ENCODE measurements at regions not wholly inside any gene's neighbourhood (a gene's known extent, or its start where the extent isn't known, plus 50 kb on each side); places are given as distances from the start of the nearest gene placed in this dataset.

GRCh38 chr3:27615555-27615954, 106.6 kb downstream of the EOMES start (continued):
- no peak for TF ChIP-seq ZBTB33 (IDR thresholded peaks at IDR 0.05; ENCODE audit: extremely low read depth, insufficient replicate concordance, low read length)
- no peak for TF ChIP-seq EGR1 (IDR thresholded peaks at IDR 0.05; ENCODE audit: low read depth)
- TF ChIP-seq CEBPB (IDR thresholded peaks at IDR 0.05; ENCODE audit: low read depth) = no peak

DNA sequence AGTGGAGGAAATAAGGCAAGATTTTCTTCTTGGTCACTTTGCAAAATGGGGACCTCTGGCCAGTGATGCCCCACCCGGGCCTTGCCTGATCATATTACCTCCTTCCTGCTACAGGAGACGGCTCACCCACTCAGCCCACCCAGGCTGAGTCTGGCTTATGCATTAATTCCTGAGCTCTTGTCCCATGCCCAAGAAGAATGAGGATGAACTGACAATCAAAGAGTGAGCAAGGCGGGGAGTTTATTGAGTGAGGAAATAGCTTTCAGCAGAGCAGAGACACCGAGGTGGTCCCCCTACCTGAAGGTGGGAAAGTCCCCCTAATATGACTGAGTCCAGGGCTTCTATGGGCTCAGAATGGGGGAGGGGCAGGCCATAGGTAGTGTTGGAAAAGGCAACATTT, 107.5 kb downstream of the EOMES start:
- Histone ChIP-seq H4K20me1 (ENCODE audit: insufficient read depth) (no peaks in the 10 kb centered on the region), H3K9ac (ENCODE audit: low read length) (no peak overlapping the region), H3K27ac (ENCODE audit: low read depth, low read length) (no peak overlapping the region), H3K4me1 (ENCODE audit: control insufficient read depth in 1 of 2, insufficient read depth in 2 of 2, low read length in 2 of 2) (no peaks in the 10 kb centered on the region), H2AFZ (ENCODE audit: low read depth, low read length, poor library complexity, severe bottlenecking) (no peak overlapping the region), H3K79me2 (ENCODE audit: insufficient read depth, low read length) (no peaks in the 10 kb centered on the region), H3K4me3 (replicated peaks in 1 of 2; ENCODE audit: low read depth in 1 of 2, low read length in 2 of 2) (no peak overlapping the region), H3K4me2 (ENCODE audit: low read length) (no peak overlapping the region), H3K9me3 (ENCODE audit: control insufficient read depth in 1 of 2, insufficient read depth in 1 of 2, low read depth in 1 of 2, low read length in 2 of 2) (peaks cover 9 to 11% of the 10 kb centered on the region in 2 experiments; a peak in 2 of 4 replicates), H3K9me2 (ENCODE audit: insufficient read depth) (no peaks in the 10 kb centered on the region), H3K36me3 (ENCODE audit: control insufficient read depth in 1 of 2, insufficient read depth in 2 of 2, low read length in 2 of 2) (no peaks in the 10 kb centered on the region), H3K27me3 (ENCODE audit: insufficient read depth, low read length) (no peaks in the 10 kb centered on the region)
- ChIA-PET POLR2A (no interaction called here), RAD21 (ENCODE audit: low non-redundant PET in 1 of 2, low total read pairs in 2 of 2, uncharacterized antibody in 2 of 2, unreplicated experiment in 2 of 2) (no interaction called here), CTCF (no interaction called here)
- no TSS peak for BruUV-seq (replicated peaks)
- ATAC-seq = no peak
- intact Hi-C loops (cut with micrococcal nuclease) = no loop called here
- no peak for DNase-seq (ENCODE audit: low read depth, low spot score)
- TF ChIP-seq YY1 (IDR thresholded peaks at IDR 0.05; ENCODE audit: extremely low read depth, insufficient replicate concordance, low read depth, low read length) (no peak), SIN3A (IDR thresholded peaks at IDR 0.05; ENCODE audit: low read depth) (no peak), POLR2AphosphoS5 (IDR thresholded peaks at IDR 0.05; ENCODE audit: low read depth, low read length) (no peak), MAX (IDR thresholded peaks at IDR 0.05) (no peak), FOSL1 (IDR thresholded peaks at IDR 0.05; ENCODE audit: low read depth) (no peak), ZFX (IDR thresholded peaks at IDR 0.05) (no peak)
